ENCODE measurements at regions not wholly inside any gene's neighbourhood (a gene's known extent, or its start where the extent isn't known, plus 50 kb on each side); places are given as distances from the start of the nearest gene placed in this dataset.
"Not testable (repeated sequence)": the region's sequence is repeated elsewhere in the genome, so short reads cannot be mapped to it uniquely, and the experiment has no call there.

DNA sequence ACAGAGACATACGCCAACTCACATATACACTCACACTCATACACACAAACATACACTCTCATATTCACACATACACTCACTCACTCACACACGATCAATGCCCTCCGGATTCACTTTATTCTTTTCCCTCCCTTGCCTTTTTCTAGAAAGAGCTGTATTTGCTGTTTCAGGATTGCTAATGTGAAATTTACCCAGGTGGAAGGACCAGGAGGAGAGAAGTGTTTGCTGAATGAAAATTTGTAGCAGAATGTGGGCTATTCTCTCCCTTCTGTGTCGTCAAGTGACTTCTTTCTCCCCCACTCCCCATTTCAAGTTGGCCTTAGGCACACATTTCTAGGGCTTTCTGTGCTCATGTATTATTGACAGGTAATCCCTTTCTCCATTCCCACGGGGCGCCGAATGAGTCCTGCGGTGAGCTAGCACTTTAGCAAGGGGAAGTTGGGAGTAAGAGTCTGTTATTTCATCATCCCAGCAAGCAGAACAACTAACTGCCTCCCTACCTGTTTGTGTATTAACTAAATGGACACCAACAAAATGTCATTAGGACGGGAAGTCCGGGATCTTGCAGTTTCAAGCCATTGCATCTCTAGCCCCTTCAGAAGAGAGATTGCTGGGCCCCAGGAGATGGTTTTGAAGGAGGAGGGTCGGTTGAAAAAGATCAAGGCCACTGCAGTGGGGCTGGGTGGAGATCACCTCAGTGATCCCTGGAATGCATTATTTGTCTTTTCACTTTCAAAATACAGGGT is 97.1 kb upstream of the TAF11L2 start:
- DNase-seq: no peak

DNA sequence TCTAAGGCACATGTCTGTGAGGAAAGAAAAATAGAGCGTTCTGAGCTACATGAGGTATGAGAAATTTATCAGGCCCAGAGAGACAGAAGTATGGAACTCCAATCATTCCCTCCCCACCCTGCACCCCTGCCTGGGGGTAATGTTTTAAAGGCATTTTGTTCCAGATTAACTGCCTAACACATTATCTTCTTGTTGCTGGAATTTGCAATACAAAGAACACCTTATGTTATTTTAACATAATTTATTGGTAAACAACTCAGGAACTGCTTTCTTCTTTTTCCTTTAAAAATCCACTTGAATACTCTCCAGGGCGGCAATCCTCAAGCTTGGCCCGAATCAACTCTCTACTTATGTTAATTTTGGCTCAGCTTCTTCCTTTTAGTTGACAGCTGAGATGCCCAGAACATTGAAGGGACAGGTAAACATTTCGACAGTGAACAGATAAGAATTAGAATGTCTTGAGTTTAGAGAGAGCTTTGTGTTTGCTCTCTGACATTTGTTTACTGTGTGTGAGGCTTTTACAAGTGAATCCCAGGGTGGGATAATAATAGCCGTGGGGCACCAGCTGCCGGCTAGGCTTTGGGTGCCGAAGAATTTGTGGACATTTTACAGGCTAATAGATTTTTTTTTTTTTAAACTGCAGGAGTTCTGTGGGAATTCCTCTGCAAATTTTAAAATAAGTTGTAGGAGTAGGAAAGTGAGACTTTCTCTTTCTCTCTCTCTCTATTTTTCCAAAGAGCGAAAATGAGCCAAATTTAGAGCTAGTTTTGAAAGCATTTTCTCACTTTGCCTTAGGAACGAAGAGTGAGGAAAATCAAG is 96.4 kb upstream of the TAF11L2 start:
- no peak for DNase-seq

DNA sequence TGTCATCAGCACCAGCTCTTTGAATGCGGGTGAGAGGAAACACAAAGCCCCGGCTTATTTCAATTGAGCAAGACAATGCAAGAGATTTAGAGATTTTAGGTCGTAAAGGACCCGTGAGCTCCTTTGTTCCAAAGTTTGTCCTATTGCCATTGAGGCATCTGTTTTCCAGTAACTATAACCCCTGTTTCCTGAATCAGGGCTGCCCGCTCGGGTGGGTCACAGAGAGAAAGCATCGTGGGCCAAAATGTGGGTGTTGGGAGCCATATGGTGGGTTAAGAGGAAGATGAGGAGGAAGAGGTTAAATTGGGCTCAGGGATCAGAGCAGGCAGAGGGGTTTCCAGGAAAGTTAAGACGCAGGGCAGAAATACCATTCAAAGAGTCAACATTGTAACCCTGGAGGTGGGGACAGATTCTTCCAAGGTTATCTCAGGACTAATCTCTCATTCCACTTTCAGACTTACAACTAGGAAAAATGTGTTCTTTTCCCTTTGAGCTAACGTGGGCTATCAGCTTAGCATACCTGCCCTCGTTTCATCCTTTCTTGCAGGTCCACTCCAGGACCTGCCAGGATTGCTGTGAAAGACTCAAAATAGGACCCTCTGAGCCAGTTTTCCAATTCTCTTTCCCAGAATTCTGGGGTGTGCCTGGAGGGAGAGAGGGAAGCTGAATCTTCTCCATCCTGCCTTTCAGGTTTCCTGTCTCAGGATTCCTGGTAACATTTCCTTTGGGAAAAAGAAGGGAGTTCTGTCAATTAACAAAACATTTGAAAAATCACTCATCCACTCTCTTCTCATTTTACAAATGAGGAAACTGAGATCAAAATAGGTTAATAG is 95.5 kb upstream of the TAF11L2 start:
- no peak for DNase-seq

DNA sequence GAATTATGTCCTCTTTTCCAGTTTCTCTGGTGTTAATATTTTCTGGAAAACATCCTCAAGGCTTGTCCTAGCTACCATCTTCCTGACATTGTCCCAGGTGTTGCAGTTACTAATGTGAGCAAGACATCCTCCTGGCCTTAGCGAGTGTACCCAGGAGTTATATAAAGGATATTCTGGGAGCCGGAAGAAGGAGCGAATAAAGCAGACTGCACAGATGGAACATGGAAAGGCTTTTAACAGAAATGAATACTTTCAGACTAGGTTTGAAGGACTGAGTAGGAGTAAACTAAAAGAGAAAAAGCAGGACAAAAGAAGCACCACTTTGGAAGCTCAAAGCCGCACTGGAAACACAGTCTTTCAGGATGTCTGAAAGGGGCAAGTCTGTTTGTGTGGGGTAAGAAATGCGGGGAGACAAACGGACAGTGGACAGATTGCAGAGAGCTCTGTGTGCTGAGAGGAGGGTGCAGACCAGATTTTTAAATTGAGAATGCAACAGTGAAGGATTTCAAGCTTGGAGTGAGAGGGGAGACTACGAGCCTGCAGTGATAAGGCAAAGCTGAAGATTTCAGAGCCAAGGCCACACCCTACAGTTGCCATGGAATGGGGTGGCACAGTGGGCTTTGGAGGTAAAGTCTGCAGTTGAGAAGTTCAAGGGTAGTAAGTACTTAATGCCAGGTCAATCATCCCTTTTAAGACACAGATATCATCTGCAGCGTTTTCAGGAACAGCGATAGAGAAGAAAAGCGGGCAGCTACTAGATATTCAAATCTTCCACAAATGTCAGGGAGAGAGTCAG is 94.1 kb upstream of the TAF11L2 start:
- no peak for DNase-seq

DNA sequence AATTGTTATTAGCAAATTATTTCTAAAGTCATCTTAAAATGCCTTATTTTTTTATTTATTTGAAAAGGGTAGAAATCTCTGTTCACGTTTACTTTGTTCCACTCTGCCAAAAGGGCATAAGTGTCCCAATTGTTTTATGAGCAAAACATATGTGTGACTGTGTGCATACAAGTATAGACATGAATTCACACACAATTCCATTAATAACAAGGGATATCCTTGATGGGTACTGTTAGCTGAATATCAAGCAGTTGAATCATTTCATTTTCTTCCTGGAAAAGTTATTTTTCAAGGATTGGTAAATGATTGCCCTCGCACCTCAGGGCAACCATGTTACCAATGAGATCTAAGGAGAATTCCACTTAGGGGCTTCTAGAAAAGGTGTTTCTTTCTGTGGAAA is 92.1 kb upstream of the TAF11L2 start:
- no peak for DNase-seq

DNA sequence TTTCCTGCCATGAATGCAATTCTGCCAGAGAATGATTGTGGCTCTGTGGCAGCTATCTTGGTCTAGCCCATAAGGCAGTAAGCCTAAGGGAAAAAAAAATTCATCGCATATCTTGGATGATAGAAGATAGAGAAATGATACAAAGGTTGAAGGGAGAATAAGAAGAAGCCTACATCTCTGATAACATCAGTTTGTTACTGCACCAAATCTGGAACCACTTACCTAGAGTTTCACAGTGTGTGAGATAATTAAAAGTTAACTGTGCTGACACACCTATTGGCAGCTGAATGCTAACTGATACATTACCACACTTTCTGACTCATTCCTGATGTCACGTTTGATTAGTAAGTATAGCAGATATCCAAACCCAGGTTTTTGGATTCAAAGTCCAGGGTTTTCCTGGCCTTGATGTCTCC is 91.6 kb upstream of the TAF11L2 start:
- no peak for DNase-seq

DNA sequence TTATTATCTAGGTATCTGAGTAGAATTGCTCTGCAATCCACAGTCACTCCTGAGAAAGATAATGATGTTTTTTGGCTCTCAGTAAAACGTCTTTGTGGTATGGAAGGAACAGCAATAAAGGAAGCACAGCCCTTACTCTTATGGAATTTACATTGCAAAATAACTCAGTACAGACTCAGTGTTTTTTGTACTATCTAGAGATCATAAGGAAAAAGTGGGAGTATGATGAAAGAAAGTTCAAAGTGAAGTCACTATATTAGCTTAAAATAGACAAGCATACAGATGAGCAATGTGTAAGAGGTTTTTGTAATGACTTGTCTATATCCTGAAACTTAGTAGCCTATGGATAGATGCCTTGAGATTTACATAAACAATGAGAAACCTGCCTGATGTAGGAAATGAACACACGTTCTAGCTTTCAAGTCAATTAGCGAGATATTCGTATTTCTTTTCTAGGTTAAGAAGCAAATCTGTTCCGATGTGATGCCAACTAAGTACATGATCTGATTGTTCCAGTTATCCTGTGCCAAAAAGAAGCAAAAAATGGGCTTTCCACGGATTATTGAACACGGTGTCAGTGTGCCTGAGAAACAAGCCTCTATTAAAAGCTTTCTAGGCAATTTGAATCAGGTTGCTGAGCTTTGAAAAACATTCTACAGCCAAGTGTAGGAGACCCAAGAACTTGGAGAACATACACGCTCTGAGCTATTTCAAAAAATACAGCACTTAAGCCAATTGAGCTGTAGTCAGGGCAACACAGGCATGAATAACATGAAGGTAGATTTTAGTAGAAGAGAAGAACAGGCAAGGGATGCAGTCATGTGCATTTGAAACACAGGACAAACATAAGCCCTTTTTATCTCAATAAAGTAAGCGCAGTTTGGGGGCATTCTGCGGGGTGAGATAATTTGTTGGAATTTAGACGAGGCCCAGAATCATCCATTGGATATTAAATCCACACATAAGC is 86.3 kb upstream of the TAF11L2 start:
- no peak for DNase-seq

DNA sequence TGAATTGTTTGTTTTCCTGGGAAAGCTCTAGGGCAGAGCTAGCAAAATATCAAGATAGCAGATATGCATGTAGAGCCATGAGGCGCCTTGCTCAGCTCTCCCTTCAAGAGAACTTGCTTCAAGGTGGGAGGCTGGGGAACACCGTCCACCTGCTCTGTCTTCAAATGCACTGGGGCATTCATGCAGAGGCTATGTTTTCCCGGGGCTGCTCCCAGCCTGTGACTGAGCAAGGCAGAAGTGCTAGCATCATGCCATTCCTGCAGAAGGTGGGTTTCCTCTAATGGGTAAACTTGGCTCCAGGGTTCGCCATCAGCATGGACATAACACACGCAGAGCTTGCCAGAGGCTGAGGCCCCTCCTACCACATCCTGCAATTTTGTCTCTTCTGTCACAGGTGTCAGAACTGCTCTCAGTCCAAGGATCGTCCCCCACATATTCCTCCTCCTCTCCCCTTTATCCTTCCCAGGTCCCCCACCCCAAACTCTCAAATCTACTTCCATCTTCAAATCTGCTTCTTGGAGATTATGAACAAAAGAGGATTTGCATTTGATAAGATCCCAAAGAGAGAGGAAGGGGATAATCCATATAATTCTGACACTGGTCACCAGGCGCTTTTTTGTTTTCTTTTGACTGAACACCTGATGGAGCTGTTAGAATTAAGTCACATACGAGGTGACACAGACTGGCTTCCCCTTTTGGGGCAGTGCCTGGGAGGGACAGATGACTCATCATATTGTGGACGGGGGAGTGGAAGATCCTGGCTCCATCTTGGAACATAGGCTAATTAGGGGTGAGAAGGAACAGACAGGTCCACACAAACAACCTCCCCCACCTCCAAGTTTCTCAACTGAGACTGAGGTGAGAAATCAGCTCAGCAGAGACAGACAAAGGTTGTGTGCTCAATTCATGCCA is 85.0 kb upstream of the TAF11L2 start:
- no peak for DNase-seq

DNA sequence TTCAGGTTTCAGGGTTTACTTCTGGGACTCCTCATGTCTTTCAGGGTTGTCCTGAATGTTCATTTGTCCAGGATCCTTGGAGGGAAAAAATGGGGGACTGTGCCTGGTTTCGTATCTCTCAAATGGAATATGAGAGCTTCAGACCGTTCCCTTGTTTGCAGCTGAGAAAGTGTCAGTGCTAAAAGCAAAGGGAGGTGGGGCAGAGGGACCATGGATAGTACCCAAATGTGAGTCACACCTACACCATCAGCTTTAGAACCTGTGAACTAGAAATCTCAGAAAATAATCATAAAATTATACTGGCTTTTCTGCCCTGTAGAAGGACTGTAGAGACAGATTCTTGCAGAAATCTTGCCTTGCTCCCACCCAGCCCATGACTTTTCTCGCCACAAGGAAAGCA is 84.3 kb upstream of the TAF11L2 start:
- no peak for DNase-seq

DNA sequence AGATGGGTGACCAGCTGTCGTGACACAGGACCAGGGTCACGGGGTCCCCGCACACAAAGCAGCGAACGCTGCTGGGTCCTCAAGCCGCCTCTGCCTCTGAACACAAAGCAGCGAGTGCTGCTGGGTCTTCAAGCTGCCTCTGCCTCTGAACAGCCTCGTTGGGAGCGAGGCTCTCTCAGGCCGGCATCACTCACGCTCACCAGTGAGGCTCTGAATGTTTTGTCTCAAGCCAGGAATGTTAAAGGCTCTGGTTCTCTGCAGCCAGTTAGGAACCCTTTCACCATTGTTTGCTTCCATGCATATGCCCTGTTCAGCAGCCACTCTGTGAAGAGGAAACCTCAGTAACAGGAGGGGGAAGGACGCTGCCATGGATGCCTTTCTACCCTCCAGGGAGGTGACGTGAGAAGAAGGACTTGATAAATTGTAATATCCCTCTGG is 82.7 kb upstream of the TAF11L2 start:
- no peak for DNase-seq

DNA sequence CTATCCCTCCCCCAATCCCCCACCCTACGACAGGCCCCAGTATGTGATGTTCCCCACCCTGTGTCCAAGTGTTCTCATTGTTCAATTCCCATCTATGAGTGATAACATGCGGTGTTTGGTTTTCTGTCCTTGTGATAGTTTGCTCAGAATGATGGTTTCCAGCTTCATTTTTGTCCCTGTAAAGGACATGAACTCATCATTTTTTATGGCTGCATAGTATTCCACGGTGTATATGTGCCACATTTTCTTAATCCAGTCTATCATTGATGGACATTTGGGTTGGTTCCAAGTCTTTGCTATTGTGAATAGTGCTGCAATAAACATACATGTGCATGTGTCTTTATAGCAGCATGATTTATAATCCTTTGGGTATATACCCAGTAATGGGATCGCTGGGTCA is 81.7 kb upstream of the TAF11L2 start:
- DNase-seq: not testable (repeated sequence)

DNA sequence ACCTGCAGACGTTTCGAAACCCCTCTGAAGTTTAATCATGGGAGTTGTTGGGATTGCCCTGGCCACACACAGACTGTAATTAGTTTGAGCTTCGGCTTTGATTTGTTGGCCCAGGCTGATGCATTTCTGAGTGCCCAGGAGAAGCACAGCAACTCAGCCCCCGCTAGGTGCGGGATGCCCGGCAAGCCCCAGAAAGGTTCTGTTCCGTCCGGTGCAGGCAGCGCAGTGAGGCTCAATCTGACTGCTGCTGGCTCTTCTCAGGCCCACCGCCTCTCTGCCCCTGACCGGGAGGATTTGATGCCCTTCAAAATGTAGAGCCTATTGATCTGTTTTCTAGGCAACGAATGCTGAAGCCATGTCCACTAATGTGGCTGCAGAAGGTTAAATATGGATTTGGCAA is 73.4 kb upstream of the TAF11L2 start:
- no peak for DNase-seq

DNA sequence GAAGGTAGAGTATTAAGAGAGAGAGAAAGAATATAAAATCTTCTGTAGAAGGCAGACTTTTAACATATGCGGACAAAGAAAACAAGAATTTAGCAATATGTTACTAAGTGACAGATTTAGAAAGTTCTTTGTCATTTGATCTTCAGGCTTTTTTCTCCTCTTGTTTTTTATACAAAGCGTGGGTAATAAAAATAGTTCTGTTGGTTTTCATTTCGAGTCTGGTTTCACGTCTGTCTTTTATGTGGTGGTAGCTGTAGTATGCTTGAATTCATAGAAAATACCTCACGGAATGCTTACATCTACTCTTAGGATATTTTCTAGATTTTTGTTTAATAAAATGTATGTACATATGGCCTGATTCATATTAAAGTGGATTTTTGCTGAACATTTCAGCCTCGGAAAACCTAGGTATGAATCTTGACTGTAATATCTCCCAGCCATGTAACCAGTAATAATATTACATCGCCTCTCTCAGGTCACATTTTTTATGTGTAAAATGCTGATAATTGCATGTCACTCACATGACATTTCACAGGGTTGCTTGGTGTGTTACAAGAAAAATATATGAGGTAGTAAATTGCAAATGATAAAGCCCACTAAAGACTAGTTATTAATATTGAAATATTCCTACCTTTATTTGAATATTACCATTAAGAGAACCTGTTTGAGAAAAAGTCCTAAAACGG is 72.5 kb upstream of the TAF11L2 start:
- no peak for DNase-seq

DNA sequence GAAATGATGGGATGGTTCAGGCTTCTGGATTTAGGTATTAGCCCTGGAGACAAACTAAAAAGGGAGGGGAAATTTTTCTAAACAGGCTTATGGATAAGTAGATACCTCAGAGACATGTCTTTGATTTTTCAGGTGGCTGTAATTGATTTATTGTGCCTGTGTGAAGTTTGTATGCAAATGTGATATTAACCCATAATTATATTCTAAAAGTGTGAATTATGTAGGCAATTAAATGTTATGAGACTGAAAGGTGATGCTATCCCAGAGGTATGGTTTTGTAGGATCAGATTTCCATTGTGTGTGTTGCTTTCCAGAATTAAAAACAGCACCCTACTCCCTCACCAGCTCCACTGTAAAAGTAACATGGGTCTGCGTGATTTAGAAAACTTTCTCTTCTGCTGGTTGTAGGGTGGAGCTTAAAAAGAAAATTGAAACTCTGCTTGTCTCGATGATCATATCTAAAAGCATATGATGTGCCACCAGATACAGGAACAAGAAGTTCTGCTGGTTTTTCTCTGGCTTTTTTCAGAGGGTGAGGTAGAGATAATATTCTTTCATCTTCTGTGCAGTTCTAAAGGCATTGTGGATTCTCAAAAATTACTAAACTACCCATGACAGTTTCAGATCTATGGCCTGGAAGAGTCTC is 71.8 kb upstream of the TAF11L2 start:
- DNase-seq: no peak

DNA sequence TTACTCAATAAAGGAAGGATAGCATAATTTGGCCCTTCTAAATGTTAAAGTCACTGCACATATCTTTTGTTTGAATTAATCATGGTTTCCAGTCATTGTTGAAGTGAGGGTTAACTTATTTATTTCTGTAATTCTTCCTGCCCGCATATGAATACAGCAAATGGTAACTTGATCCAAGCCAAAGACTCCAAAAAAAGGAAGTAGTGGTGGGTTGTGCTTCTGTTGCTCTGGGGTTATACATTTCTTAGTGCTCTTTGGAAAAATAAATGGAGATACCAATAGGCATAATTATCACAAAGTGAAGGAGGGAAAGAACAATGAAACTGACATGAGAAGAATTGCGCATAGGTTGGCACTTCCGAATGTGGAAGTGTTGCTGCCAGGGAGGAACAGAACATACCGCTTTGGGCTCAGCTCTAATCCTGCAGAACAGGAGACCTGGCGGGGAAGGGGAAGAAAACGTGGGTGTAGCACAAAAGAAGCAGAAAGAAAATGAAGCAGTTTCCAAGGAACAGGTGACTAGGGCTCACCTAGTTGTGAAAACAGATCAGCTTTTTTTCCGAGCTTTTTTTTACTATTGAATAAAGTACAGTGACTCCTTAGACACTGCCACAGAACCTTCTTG is 69.7 kb upstream of the TAF11L2 start:
- DNase-seq: no peak

DNA sequence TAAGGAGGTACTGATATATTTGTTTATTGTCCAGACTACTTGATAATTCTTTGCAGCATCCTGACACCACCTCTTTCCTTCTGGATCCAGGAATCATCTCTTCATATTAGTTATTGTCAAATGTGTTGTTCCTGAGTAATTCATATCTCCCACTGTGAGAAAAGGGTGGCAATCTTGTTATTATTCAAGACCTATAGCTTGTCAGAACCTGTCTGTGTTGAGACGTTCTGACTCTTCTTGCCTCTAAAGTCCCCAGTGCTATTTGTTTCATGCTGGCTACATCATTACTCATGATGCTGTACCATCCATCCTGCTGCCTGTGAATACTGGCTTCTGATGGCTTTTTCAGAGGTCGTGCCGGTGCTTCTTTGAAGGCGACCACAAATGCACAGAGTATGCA is 68.7 kb upstream of the TAF11L2 start:
- DNase-seq: no peak

DNA sequence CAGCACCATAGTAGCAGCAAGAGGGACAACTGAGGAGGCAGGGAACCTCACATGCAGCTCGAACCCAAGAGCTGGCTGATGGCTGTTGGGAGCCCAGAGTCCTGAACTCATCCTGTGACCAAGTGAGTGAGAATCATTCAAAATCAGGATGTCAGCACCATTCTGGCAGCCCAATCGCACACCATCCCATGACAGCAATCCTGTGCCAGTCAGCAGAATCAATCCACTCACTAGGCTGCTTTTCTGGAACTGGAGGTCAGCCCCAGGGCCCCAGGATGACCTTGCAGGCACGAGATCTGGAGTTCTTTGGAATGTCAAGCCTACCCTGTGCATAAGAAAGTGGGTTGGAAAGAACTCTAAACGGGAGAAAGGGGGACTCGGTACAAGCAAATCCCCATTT is 67.8 kb upstream of the TAF11L2 start:
- DNase-seq: no peak
